HFFc6 (cell line): ENCODE measurements at regions not wholly inside any gene's neighbourhood (a gene's known extent, or its start where the extent isn't known, plus 50 kb on each side); places are given as distances from the start of the nearest gene placed in this dataset.

Experiments
- DNase-seq: peaks from one replicate; pipeline ENCODE4 v3.0.0-alpha.2; 2018
- H3K27ac Mint-ChIP-seq: 2 replicates; pipeline ENCODE4 v1.8.0; 2020; ENCODE audit warnings: mild to moderate bottlenecking, mixed read lengths
- H3K27me3 Mint-ChIP-seq: 2 replicates; pipeline ENCODE4 v1.8.0; 2021; ENCODE audit warnings: mild to moderate bottlenecking, moderate library complexity, mixed read lengths; ENCODE audit not compliant: insufficient read depth
- H3K36me3 Mint-ChIP-seq: 2 replicates; pipeline ENCODE4 v1.8.0; 2021; ENCODE audit warnings: low read depth, mixed read lengths
- H3K4me1 Mint-ChIP-seq: 2 replicates; pipeline ENCODE4 v1.8.0; 2020; ENCODE audit warnings: low read depth, mixed read lengths
- H3K4me3 Mint-ChIP-seq: 2 replicates; pipeline ENCODE4 v1.8.0; 2020; ENCODE audit warnings: mild to moderate bottlenecking, moderate library complexity, mixed read lengths
- H3K9me3 Mint-ChIP-seq: 2 replicates; pipeline ENCODE4 v1.8.0; 2020; ENCODE audit warnings: mild to moderate bottlenecking, mixed read lengths
- CTCF ChIP-seq: fragments of 200-600 bp; sonication (generic); IDR thresholded peaks from 2 replicates; pipeline ENCODE4 v1.5.0; 2021; ENCODE audit warnings: antibody characterized with exemption, mild to moderate bottlenecking

GRCh38 chr2:160920791-160921303 is 239.4 kb upstream of the TANK start:
- TF ChIP-seq CTCF, result no peak
- Mint-ChIP-seq H3K36me3 (no peaks in the 10 kb centered on the region; the same call in 1 of the 2 replicates), H3K4me1 (peaks cover 69% of the 10 kb centered on the region), H3K4me3 (peak overlapping the region; percentile 84), H3K9me3 (no peaks in the 10 kb centered on the region), H3K27ac (peak overlapping the region; percentile 92), H3K27me3 (no peaks in the 10 kb centered on the region)
- DNase-seq, result peak; percentile 90

GRCh38 chr2:160921386-160921964 is 238.8 kb upstream of the TANK start:
- Mint-ChIP-seq H3K4me3 (peak overlapping the region; percentile 84), H3K27me3 (no peaks in the 10 kb centered on the region), H3K27ac (peak overlapping the region; percentile 92), H3K9me3 (no peaks in the 10 kb centered on the region), H3K36me3 (no peaks in the 10 kb centered on the region), H3K4me1 (peaks cover 63% of the 10 kb centered on the region)
- TF ChIP-seq CTCF, result no peak
- no peak for DNase-seq

- Mint-ChIP-seq H3K9me3 (no peaks in the 10 kb centered on the region), H3K36me3 (no peaks in the 10 kb centered on the region), H3K27me3 (peaks cover 2% of the 10 kb centered on the region), H3K4me1 (peaks cover 39% of the 10 kb centered on the region), H3K4me3 (no peak overlapping the region), H3K27ac (no peak overlapping the region)
- no peak for DNase-seq
- no peak for TF ChIP-seq CTCF
Observed at GRCh38 chr2:160924936-160925353, 235.3 kb upstream of the TANK start.

- H3K36me3 Mint-ChIP-seq, result no peaks in the 10 kb centered on the region
- H3K4me1 Mint-ChIP-seq, result peaks cover 29% of the 10 kb centered on the region
- TF ChIP-seq CTCF, result no peak
- H3K27ac Mint-ChIP-seq, result no peak overlapping the region
- no peak overlapping the region for H3K4me3 Mint-ChIP-seq
- no peaks in the 10 kb centered on the region for H3K9me3 Mint-ChIP-seq
- DNase-seq, result no peak
- H3K27me3 Mint-ChIP-seq, result peaks cover 2% of the 10 kb centered on the region
Observed at GRCh38 chr2:160925956-160926355, 234.3 kb upstream of the TANK start.

GRCh38 chr2:160927324-160927723 is 232.9 kb upstream of the TANK start:
- H3K4me1 Mint-ChIP-seq, result peaks cover 20% of the 10 kb centered on the region
- TF ChIP-seq CTCF, result no peak
- no peaks in the 10 kb centered on the region for H3K9me3 Mint-ChIP-seq
- no peak for DNase-seq
- H3K4me3 Mint-ChIP-seq, result no peak overlapping the region
- no peak overlapping the region for H3K27ac Mint-ChIP-seq
- H3K36me3 Mint-ChIP-seq, result no peaks in the 10 kb centered on the region
- peaks cover 2% of the 10 kb centered on the region for H3K27me3 Mint-ChIP-seq
